GM23248 (cell line): ENCODE measurements at regions not wholly inside any gene's neighbourhood (a gene's known extent, or its start where the extent isn't known, plus 50 kb on each side); places are given as distances from the start of the nearest gene placed in this dataset.

Experiments
- EZH2 ChIP-seq: fragments of 200-600 bp; sonication (generic); IDR thresholded peaks from 2 replicates; pipeline ENCODE4 v1.6.1; 2018; ENCODE audit warnings: antibody characterized with exemption, mild to moderate bottlenecking; ENCODE audit not compliant: insufficient read depth, poor library complexity, severe bottlenecking
- EZH2phosphoT487 ChIP-seq: fragments of 200-600 bp; sonication (generic); IDR thresholded peaks from 2 replicates; pipeline ENCODE4 v1.6.1; 2018; ENCODE audit warnings: antibody characterized with exemption, moderate library complexity, mild to moderate bottlenecking, low read depth; ENCODE audit not compliant: insufficient read depth

DNA sequence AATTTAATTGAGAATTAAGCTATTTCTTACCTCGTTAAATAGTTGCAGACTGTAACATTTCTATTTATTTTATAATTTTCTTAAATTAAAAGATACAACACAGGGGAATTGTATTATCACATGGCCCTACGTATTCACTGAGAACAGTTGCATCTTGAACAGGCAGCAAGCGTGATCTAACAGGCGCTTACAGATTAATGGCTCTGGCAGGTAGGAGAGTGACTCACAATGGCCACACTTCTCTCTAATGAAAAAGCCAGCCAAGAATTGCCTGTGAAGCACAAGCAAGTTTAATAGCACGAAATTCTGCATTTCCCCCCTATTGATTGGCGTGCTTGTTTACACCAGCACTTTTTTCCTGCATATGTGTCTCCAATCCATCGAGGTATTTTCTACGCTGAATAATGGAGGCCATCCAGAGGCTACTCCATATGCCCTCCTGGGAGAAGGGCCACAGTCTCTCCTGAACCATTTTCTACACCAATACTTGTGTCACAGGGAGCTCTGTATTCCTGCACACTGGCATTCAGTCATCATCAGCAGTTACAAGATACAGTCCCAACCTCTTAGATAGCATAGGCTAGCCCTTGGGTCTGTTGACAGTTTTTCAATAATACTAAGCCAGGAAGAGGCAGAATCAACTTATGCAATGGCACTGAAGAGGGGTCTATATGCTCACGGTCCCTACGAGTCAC is 150.6 kb upstream of the PLD5 start:
- TF ChIP-seq EZH2phosphoT487 (no peak), EZH2 (no peak)
